RWPE2 (cell line): ENCODE measurements at regions not wholly inside any gene's neighbourhood (a gene's known extent, or its start where the extent isn't known, plus 50 kb on each side); places are given as distances from the start of the nearest gene placed in this dataset.

Source experiments
- ATAC-seq: fragments of 200-7000 bp; cut with Tn5 transposase; 3 replicates; pipeline ENCODE4 v1.9.1; 2021; ENCODE audit warnings: low read depth
- DNase-seq: peaks from one replicate; pipeline ENCODE4 v3.0.0-alpha.2; 2020; ENCODE audit warnings: low spot score
- H3K27ac ChIP-seq: fragments of 450-650 bp; 2 replicates; pipeline ENCODE4 v1.5.1; 2017; ENCODE audit warnings: mild to moderate bottlenecking; ENCODE audit not compliant: poor library complexity, severe bottlenecking
- H3K27me3 ChIP-seq: fragments of 250-450 bp; sonication (Bioruptor Pico); 2 replicates; pipeline ENCODE4 v1.5.1; 2021; ENCODE audit warnings: mild to moderate bottlenecking, moderate library complexity; ENCODE audit not compliant: insufficient read depth, poor library complexity, severe bottlenecking
- H3K36me3 ChIP-seq: fragments of 250-450 bp; sonication (Bioruptor Pico); 2 replicates; pipeline ENCODE4 v1.5.1; 2020; ENCODE audit warnings: low read depth, mild to moderate bottlenecking, moderate library complexity
- H3K4me1 ChIP-seq: fragments of 250-450 bp; sonication (Bioruptor Pico); 2 replicates; pipeline ENCODE4 v1.5.1; 2021; ENCODE audit warnings: mild to moderate bottlenecking, moderate library complexity; ENCODE audit not compliant: insufficient read depth, poor library complexity, severe bottlenecking
- H3K4me3 ChIP-seq: fragments of 250-450 bp; sonication (Bioruptor Pico); 2 replicates; pipeline ENCODE4 v1.5.1; 2021; ENCODE audit warnings: mild to moderate bottlenecking, moderate library complexity; ENCODE audit not compliant: severe bottlenecking
- H3K9me3 ChIP-seq: fragments of 250-450 bp; sonication (Bioruptor Pico); 2 replicates; pipeline ENCODE4 v1.5.1; 2021; ENCODE audit warnings: mild to moderate bottlenecking, moderate library complexity; ENCODE audit not compliant: severe bottlenecking
- CTCF ChIP-seq: fragments of 450-650 bp; IDR thresholded peaks from one replicate; pipeline ENCODE4 v1.5.1; 2017; ENCODE audit warnings: mild to moderate bottlenecking, moderate library complexity; ENCODE audit not compliant: poor library complexity, severe bottlenecking

DNA sequence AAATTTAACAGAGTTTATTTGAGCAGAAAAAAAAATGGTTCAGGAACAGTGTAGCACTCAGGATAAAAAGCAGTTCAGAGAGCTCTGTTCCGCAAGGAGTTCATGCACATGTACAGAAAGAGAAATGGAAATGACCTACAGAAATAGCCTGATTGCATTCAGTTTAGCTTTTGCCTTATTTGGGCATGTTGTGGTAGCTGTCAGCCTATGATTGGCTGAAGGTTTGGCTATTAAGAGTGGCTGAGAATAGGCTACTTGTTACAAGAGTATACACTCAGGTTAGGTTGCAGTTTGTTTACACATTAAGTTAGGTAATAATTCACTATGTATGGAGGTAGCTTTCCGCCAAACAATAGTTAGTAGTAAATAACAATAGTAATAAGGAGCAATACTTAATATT is 511.0 kb upstream of the TMPRSS15 start:
- H3K36me3 ChIP-seq: no peaks in the 10 kb centered on the region
- no peak overlapping the region for H3K4me3 ChIP-seq
- no peaks in the 10 kb centered on the region for H3K27me3 ChIP-seq
- H3K9me3 ChIP-seq: no peaks in the 10 kb centered on the region
- no peak for TF ChIP-seq CTCF
- H3K4me1 ChIP-seq: no peaks in the 10 kb centered on the region
- no peak overlapping the region for H3K27ac ChIP-seq
- no peak for ATAC-seq
- DNase-seq: no peak

DNA sequence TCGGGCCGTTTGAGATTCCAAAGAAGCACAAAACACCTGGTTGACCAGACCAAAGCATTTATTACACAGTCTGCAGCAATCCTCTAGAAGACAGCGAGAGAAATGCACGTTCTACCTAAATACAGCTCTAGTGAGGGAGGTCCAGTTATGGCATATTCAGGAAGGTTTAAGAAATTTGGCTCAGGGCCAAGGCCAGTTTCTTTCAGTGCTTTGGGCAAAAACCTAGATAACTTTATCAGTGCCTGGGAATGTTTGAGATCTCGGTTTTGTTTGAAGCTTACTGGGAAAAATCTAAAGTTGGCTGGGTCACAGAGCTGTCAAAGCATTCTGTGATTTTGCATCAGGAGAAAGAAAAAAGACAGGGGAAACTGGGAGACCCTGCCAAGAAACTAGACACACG is 514.0 kb upstream of the TMPRSS15 start:
- no peak for DNase-seq
- H3K4me3 ChIP-seq: no peak overlapping the region
- no peak for ATAC-seq
- H3K27ac ChIP-seq: no peak overlapping the region
- H3K36me3 ChIP-seq: no peaks in the 10 kb centered on the region
- no peaks in the 10 kb centered on the region for H3K9me3 ChIP-seq
- H3K4me1 ChIP-seq: no peaks in the 10 kb centered on the region
- no peak for TF ChIP-seq CTCF
- H3K27me3 ChIP-seq: no peaks in the 10 kb centered on the region

- DNase-seq (no peak), ATAC-seq (no peak)
- Histone ChIP-seq H3K27me3 (peaks cover 8% of the 10 kb centered on the region), H3K9me3 (no peaks in the 10 kb centered on the region), H3K4me3 (no peak overlapping the region), H3K27ac (no peak overlapping the region), H3K36me3 (no peaks in the 10 kb centered on the region), H3K4me1 (no peaks in the 10 kb centered on the region)
- no peak for TF ChIP-seq CTCF
Measured at GRCh38 chr21:18931237-18931636, 527.7 kb upstream of the TMPRSS15 start.

GRCh38 chr21:18937337-18937736 is 533.8 kb upstream of the TMPRSS15 start:
- peaks cover 18% of the 10 kb centered on the region for H3K27me3 ChIP-seq
- no peak overlapping the region for H3K27ac ChIP-seq
- H3K4me3 ChIP-seq: no peak overlapping the region
- TF ChIP-seq CTCF: no peak
- DNase-seq (no peak), ATAC-seq (no peak)
- H3K36me3 ChIP-seq: no peaks in the 10 kb centered on the region
- no peaks in the 10 kb centered on the region for H3K4me1 ChIP-seq
- H3K9me3 ChIP-seq: no peaks in the 10 kb centered on the region

DNA sequence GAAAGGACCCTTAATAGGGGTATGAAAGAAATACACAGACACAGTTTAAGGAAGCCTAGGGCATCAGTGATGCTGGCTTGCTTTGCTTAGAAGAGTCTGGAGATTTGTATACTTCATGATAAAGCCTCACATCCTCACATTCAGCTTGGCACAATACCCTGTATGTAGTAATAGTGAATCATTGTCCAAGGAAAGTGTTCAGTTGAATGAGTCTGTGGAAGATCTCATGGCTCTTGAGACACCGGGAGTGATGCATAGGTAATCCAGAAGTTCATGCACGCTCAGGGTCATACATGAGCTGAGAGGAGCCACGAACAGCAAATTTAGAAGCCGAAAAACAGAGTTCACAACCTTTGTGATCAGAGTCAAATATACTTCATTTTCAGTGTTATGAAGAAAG is 537.2 kb upstream of the TMPRSS15 start:
- DNase-seq: no peak
- TF ChIP-seq CTCF: no peak
- H3K27ac ChIP-seq: no peak overlapping the region

More for the DNA sequence above, 537.2 kb upstream of the TMPRSS15 start:
- no peaks in the 10 kb centered on the region for H3K36me3 ChIP-seq
- peaks cover 10% of the 10 kb centered on the region for H3K27me3 ChIP-seq
- no peaks in the 10 kb centered on the region for H3K9me3 ChIP-seq
- ATAC-seq: no peak
- H3K4me1 ChIP-seq: no peaks in the 10 kb centered on the region
- no peak overlapping the region for H3K4me3 ChIP-seq
